ENCODE measurements at regions not wholly inside any gene's neighbourhood (a gene's known extent, or its start where the extent isn't known, plus 50 kb on each side); places are given as distances from the start of the nearest gene placed in this dataset.

- TF ChIP-seq ZBTB10 (tag by site-specific recombination; IDR thresholded peaks at IDR 0.05) (no peak), ZNF701 (tag by site-specific recombination; IDR thresholded peaks at IDR 0.05) (no peak), ZNF529 (tag by site-specific recombination; IDR thresholded peaks at IDR 0.05; ENCODE audit: insufficient replicate concordance) (no peak), ZSCAN23 (tag by site-specific recombination; IDR thresholded peaks at IDR 0.05) (0 out of 2 replicates have a peak, but pooled peaks have one; percentile 10), TSHZ1 (tag by site-specific recombination; IDR thresholded peaks at IDR 0.05; ENCODE audit: borderline replicate concordance) (0 out of 2 replicates have a peak, but pooled peaks have one; percentile 10), INSM2 (tag by site-specific recombination; IDR thresholded peaks at IDR 0.05) (no peak), ZSCAN16 (tag by site-specific recombination; IDR thresholded peaks at IDR 0.05) (no peak), ZNF558 (tag by site-specific recombination; IDR thresholded peaks at IDR 0.05) (no peak), ZNF768 (tag by site-specific recombination; IDR thresholded peaks at IDR 0.05) (no peak; the same call in 1 of the 2 replicates), ZNF221 (tag by site-specific recombination; IDR thresholded peaks at IDR 0.05; ENCODE audit: borderline replicate concordance) (no peak), ZNF791 (tag by site-specific recombination; IDR thresholded peaks at IDR 0.05) (no peak), ZNF76 (tag by site-specific recombination; IDR thresholded peaks at IDR 0.05; ENCODE audit: borderline replicate concordance, low read depth) (no peak), SP7 (tag by site-specific recombination; IDR thresholded peaks at IDR 0.05) (no peak; the same call in none of the 2 replicates), FEZF1 (tag by site-specific recombination; IDR thresholded peaks at IDR 0.05) (no peak), KLF1 (tag by site-specific recombination; IDR thresholded peaks at IDR 0.05) (no peak), SCRT1 (tag by site-specific recombination; IDR thresholded peaks at IDR 0.05; ENCODE audit: borderline replicate concordance) (peak; percentile 96), ZXDB (tag by site-specific recombination; IDR thresholded peaks at IDR 0.05) (peak; percentile 25; the same call in 1 of the 2 replicates), ZNF239 (tag by site-specific recombination; IDR thresholded peaks at IDR 0.05) (no peak), ZNF571 (tag by site-specific recombination; IDR thresholded peaks at IDR 0.05) (no peak), ZBTB44 (tag by site-specific recombination; IDR thresholded peaks at IDR 0.05) (0 out of 2 replicates have a peak, but pooled peaks have one; percentile 46), ZNF677 (tag by site-specific recombination; IDR thresholded peaks at IDR 0.05) (no peak), TCF7L2 (IDR thresholded peaks at IDR 0.05; ENCODE audit: borderline replicate concordance, low read depth, low read length) (no peak), TRIM28 (IDR thresholded peaks at IDR 0.05; ENCODE audit: borderline replicate concordance, low read length) (no peak), GFI1B (tag by site-specific recombination; IDR thresholded peaks at IDR 0.05) (no peak), HOXA7 (CRISPR knock-in tag; IDR thresholded peaks at IDR 0.05; ENCODE audit: borderline replicate concordance) (no peak), SALL2 (tag by site-specific recombination; IDR thresholded peaks at IDR 0.05; ENCODE audit: borderline replicate concordance) (no peak), ZBTB1 (tag by site-specific recombination; IDR thresholded peaks at IDR 0.05) (no peak), ZSCAN30 (tag by site-specific recombination; IDR thresholded peaks at IDR 0.05) (peak; percentile 69; the same call in 1 of the 2 replicates)
Measured at GRCh38 chr13:50082426-50083281, 67.4 kb downstream of the KCNRG start (continued).

All from HEK293 (cell line).